Common myeloid progenitor, CD34-positive (primary cell): ENCODE measurements at regions not wholly inside any gene's neighbourhood (a gene's known extent, or its start where the extent isn't known, plus 50 kb on each side); places are given as distances from the start of the nearest gene placed in this dataset.

Source experiments
- CTCF ChIA-PET: fragments of 350-600 bp; sonication (Branson Sonifier 250); formaldehyde crosslinking; loops from one replicate; lab custom pipeline; 2021; ENCODE audit warnings: antibody characterized with exemption; lab: Charles Lee
- POLR2A ChIA-PET: fragments of 350-600 bp; sonication (Branson Sonifier 250); formaldehyde crosslinking; loops from one replicate; lab custom pipeline; 2021; ENCODE audit warnings: antibody characterized with exemption; lab: Charles Lee
- DNase-seq, 3 donors: peaks; one replicate each; pipeline versions ENCODE4 v3.0.0 to v3.0.0-alpha.2; 2013
- H3K27ac ChIP-seq, 2 experiments: 1 replicate in 1 of 2; 2 replicates in 1 of 2; pipeline ENCODE4 v1.7.0; 2013; ENCODE audit warnings: inconsistent platforms in 2 of 2, low read length in 2 of 2, mild to moderate bottlenecking in 2 of 2, low read depth in 1 of 2, moderate library complexity in 1 of 2; ENCODE audit not compliant: severe bottlenecking in 2 of 2, insufficient read depth in 1 of 2, poor library complexity in 1 of 2
- H3K27me3 ChIP-seq, 5 experiments: replicated peaks in 2 of 5; 1 replicate in 3 of 5; 2 replicates in 2 of 5; pipeline versions ENCODE4 v1.6.1 to v1.7.0; 2013; ENCODE audit warnings: low read length in 4 of 5, mild to moderate bottlenecking in 2 of 5, moderate library complexity in 2 of 5, inconsistent platforms in 1 of 5; ENCODE audit not compliant: insufficient read depth in 5 of 5, control insufficient read depth in 4 of 5
- H3K36me3 ChIP-seq, 4 experiments: 1 replicate in 2 of 4; 2 replicates in 2 of 4; pipeline versions ENCODE4 v1.6.1 to v1.7.0; 2013; ENCODE audit warnings: low read length in 3 of 4, control low read depth in 1 of 4, mild to moderate bottlenecking in 1 of 4; ENCODE audit not compliant: control insufficient read depth in 4 of 4, insufficient read depth in 4 of 4
- H3K4me1 ChIP-seq, 4 experiments: 1 replicate in 3 of 4; 2 replicates in 1 of 4; pipeline versions ENCODE4 v1.6.1 to v1.7.1; 2013; ENCODE audit warnings: low read length in 3 of 4, mild to moderate bottlenecking in 3 of 4, control low read depth in 1 of 4, inconsistent platforms in 1 of 4, moderate library complexity in 1 of 4; ENCODE audit not compliant: control insufficient read depth in 4 of 4, insufficient read depth in 4 of 4; ENCODE audit errors: control extremely low read depth in 1 of 4
- H3K4me3 ChIP-seq, 7 experiments: 1 replicate in 4 of 7; 2 replicates in 3 of 7; pipeline versions ENCODE4 v1.5.1 to v1.7.0; 2013; ENCODE audit warnings: mild to moderate bottlenecking in 7 of 7, low read length in 6 of 7, moderate library complexity in 6 of 7, inconsistent platforms in 2 of 7, low read depth in 2 of 7, control low read depth in 1 of 7; ENCODE audit not compliant: insufficient read depth in 4 of 7, control insufficient read depth in 1 of 7; ENCODE audit errors: extremely low read depth in 1 of 7
- H3K9me3 ChIP-seq, 5 experiments: 1 replicate in 4 of 5; 2 replicates in 1 of 5; pipeline versions ENCODE4 v1.6.1 to v1.7.1; 2013; ENCODE audit warnings: low read length in 4 of 5, mild to moderate bottlenecking in 2 of 5, inconsistent platforms in 1 of 5, low read depth in 1 of 5, moderate library complexity in 1 of 5; ENCODE audit not compliant: control insufficient read depth in 4 of 5, insufficient read depth in 2 of 5; ENCODE audit errors: control extremely low read depth in 1 of 5
- WGBS: methylation state at CpG from one replicate; pipeline ENCODE4 v1.1.5; 2013; ENCODE audit not compliant: insufficient coverage; 5-methylcytosine and 5-hydroxymethylcytosine counted together

GRCh38 chr7:156105337-156106106 is 293.3 kb upstream of the SHH start:
- WGBS: 88% methylated on average over 30 of the region's 34 CpGs
- POLR2A ChIA-PET: no interaction called here

GRCh38 chr7:156104501-156105336 is 292.5 kb upstream of the SHH start:
- no peak overlapping the region for H3K4me3 ChIP-seq
- no peak overlapping the region for H3K27ac ChIP-seq
- H3K27me3 ChIP-seq: peaks cover 0 to 1% (median 0%) of the 10 kb centered on the region in 5 experiments
- no peaks in the 10 kb centered on the region for H3K9me3 ChIP-seq
- H3K36me3 ChIP-seq: no peaks in the 10 kb centered on the region
- CTCF ChIA-PET: interaction anchor here (1.6 kb wide), 1 partner anchor 8 kb away, joined by 3 read pairs; no protein-coding TSS in a partner anchor
- no peaks in the 10 kb centered on the region for H3K4me1 ChIP-seq
- POLR2A ChIA-PET: no interaction called here
- no peak for DNase-seq
- WGBS: 93% methylated on average over 37 of the region's 39 CpGs

More at GRCh38 chr7:156105337-156106106, 293.3 kb upstream of the SHH start:
- DNase-seq: no peak
- CTCF ChIA-PET: no interaction called here
- no peak overlapping the region for H3K4me3 ChIP-seq
- H3K9me3 ChIP-seq: no peaks in the 10 kb centered on the region
- no peak overlapping the region for H3K27ac ChIP-seq
- H3K27me3 ChIP-seq: peaks cover 0 to 1% (median 0%) of the 10 kb centered on the region in 5 experiments
- no peaks in the 10 kb centered on the region for H3K4me1 ChIP-seq
- H3K36me3 ChIP-seq: no peaks in the 10 kb centered on the region

GRCh38 chr7:156102267-156102666 is 290.0 kb upstream of the SHH start:
- WGBS: no CpG with 5 or more reads among the region's 1 CpG
- DNase-seq: no peak
- Histone ChIP-seq H3K36me3 (no peaks in the 10 kb centered on the region), H3K27me3 (peaks cover 0 to 1% (median 0%) of the 10 kb centered on the region in 5 experiments), H3K4me3 (no peak overlapping the region), H3K27ac (no peak overlapping the region), H3K9me3 (no peaks in the 10 kb centered on the region), H3K4me1 (no peaks in the 10 kb centered on the region)
- ChIA-PET POLR2A (interaction anchor here (0.5 kb wide), 1 partner anchor 327 kb away, joined by 3 read pairs; no protein-coding TSS in a partner anchor), CTCF (no interaction called here)

GRCh38 chr7:156101355-156101754 is 289.1 kb upstream of the SHH start:
- Histone ChIP-seq H3K27ac (no peak overlapping the region), H3K4me1 (no peaks in the 10 kb centered on the region), H3K9me3 (no peaks in the 10 kb centered on the region), H3K4me3 (no peak overlapping the region), H3K36me3 (no peaks in the 10 kb centered on the region), H3K27me3 (peaks cover 0 to 4% (median 0%) of the 10 kb centered on the region in 5 experiments)
- ChIA-PET POLR2A (no interaction called here), CTCF (no interaction called here)
- WGBS: 98% methylated on average over 6 of the region's 6 CpGs
- DNase-seq: no peak

GRCh38 chr7:156100086-156100485 is 287.8 kb upstream of the SHH start:
- ChIA-PET POLR2A (no interaction called here), CTCF (no interaction called here)
- H3K36me3 ChIP-seq: no peaks in the 10 kb centered on the region
- no CpG with 5 or more reads among the region's 6 CpGs for WGBS
- DNase-seq: no peak
- no peak overlapping the region for H3K4me3 ChIP-seq
- H3K9me3 ChIP-seq: no peaks in the 10 kb centered on the region
- H3K27ac ChIP-seq: no peak overlapping the region
- H3K27me3 ChIP-seq: peaks cover 0 to 4% (median 0%) of the 10 kb centered on the region in 5 experiments
- no peaks in the 10 kb centered on the region for H3K4me1 ChIP-seq

GRCh38 chr7:156099085-156099484 is 286.8 kb upstream of the SHH start:
- no peak overlapping the region for H3K27ac ChIP-seq
- no peaks in the 10 kb centered on the region for H3K36me3 ChIP-seq
- ChIA-PET CTCF (no interaction called here), POLR2A (no interaction called here)
- 94% methylated on average over 5 of the region's 10 CpGs for WGBS
- DNase-seq: no peak
- H3K9me3 ChIP-seq: no peaks in the 10 kb centered on the region
- H3K4me3 ChIP-seq: no peak overlapping the region
- H3K4me1 ChIP-seq: no peaks in the 10 kb centered on the region
- H3K27me3 ChIP-seq: peaks cover 0 to 5% (median 0%) of the 10 kb centered on the region in 5 experiments
